ENCODE measurements at regions not wholly inside any gene's neighbourhood (a gene's known extent, or its start where the extent isn't known, plus 50 kb on each side); places are given as distances from the start of the nearest gene placed in this dataset.

DNA sequence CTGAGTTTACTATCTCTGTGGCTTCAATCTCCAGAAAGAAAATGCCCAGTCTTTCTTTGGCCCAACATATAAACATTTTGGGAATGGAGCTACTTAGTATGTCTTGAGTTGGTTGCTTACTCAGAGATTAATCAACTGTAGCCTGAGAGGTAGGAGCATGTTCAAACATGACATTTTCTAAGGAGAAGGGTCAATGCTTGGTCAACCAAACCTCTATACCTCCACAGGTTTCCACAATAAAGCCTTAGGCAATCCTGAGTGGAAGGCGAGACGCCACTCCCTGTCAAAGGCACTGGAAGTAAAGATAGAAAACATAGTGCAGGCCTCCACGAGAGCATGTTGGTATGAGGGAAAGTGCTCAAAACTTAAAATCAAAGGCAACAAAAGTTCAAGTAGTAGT, 411.4 kb downstream of the KCTD16 start:
- no peak for DNase-seq

GRCh38 chr5:144581044-144581443, 410.4 kb downstream of the KCTD16 start:
- no peak for DNase-seq

DNA sequence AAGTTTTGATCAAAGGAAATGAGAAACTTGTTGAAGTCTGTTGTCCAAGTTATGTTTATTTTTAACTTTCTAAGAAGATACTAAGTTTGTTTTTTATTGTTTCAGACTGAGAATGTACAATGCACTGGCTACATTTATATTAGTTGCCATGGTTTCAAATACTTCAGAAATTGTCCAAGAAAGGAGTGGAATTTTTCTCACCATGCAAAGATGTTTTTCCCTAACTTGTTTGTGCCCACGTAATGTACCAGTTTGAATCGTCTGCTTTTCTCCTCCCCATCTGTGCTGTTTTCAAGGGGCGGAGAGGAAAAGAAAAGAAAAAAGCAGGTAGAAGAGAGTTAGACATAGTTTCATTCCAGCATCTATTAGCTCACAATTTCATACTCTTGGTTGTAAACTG, 407.0 kb downstream of the KCTD16 start:
- DNase-seq: no peak

DNA sequence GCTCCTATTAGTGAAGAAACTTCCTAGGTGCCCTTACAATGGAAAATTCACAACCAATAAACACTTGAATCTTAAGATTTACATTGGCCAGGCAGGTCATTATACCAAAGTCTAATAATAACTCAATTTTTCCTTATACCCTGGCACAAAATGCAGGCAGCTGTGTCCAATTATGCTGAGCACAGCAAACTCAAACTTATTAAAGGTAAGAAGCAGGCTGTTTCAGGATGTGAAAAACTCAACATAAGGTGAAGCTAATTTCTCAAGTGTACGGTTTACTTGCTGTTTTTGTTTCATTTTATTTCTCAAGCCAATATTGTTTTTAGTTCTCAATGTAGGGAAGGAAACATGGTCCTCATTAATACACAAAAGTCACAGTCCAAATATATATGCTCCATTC, 405.1 kb downstream of the KCTD16 start:
- no peak for DNase-seq

- no peak for DNase-seq
These were observed 396.7 kb downstream of the KCTD16 start for GRCh38 chr5:144567421-144567780.

DNA sequence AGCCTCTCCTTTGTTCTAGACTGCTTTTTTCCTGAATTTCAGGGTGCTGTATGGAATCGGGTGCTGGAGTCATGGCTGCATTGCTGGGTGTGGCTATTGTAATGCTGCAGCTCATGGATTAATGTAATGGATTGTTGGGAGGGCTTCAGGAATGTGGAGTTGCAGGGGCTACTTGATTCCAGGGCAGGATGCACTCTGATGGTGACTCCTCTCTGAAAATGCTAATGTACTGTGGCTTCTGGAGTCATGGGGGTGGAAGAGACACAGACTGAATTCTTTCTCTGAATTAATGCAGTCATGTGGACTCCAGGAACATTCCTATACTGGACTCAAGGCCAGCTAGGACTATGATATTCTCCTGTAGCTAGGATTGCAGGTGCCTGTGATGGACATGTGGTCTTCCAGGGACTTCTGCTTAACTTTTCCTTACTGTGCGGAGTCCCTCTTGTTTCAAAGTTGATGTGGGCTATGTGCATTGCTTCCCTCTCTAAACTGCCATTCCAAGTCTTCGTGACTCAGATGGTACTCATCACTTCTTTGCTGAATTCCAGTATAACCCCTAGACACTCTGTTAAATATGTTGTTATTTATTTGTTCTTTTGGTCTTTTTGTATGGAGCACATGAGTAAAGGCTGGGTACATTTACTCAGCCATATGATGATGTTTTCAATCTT, 396.2 kb downstream of the KCTD16 start:
- DNase-seq: no peak

DNA sequence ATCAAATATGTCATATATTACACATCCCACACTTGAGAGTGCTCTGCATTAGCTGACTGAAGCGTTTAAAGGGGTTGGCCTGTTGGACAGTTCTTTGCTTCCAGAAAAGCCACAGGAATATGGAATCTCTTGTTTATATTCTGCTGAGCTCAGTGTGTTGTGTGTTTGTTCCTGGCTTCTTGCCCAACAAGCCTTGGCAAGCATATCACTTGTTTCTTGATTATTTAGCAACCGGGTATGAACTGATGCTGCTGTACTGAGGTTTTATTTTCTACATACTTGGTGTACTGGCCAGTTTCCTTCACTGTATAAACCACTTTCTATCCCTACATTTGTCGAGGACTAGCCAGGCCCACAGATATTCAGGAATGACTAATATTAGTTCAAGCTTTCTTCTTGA, 378.9 kb downstream of the KCTD16 start:
- no peak for DNase-seq

- no peak for DNase-seq
These were observed 378.3 kb downstream of the KCTD16 start for GRCh38 chr5:144548936-144549335.

- DNase-seq: no peak
These were observed 376.4 kb downstream of the KCTD16 start for GRCh38 chr5:144547098-144547499.

DNA sequence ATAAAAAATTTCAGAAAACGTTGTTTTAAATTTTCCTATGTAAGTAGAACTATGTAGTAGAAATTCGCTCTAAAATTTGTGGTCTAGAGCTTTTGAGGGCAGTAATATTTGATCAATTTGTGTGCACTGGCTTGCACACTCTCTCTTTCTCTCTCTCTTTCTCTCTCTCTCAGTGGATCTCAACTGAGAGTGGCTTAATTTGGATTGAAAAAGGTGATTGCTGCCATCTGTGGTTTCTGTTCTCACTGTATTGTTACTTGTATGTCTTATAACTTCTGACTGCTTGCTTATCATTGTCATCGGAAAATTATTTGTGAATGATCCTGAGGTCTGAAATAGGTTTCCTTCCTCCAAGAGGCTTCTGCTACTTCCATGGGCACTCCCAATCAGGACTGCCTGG, 368.2 kb downstream of the KCTD16 start:
- DNase-seq: no peak
